Hindlimb muscle (tissue), 1 donor: ENCODE measurements at regions not wholly inside any gene's neighbourhood (a gene's known extent, or its start where the extent isn't known, plus 50 kb on each side); places are given as distances from the start of the nearest gene placed in this dataset.
"Not testable (repeated sequence)": the region's sequence is repeated elsewhere in the genome, so short reads cannot be mapped to it uniquely, and the experiment has no call there.

ENCODE experiments used
- DNase-seq: peaks from one replicate; pipeline ENCODE4 v3.0.0-alpha.2; 2013

GRCh38 chrX:76774912-76775311, 347.4 kb downstream of the MAGEE1 start:
- not testable (repeated sequence) for DNase-seq

GRCh38 chrX:76796311-76796710, 368.8 kb downstream of the MAGEE1 start:
- no peak for DNase-seq

- peak; percentile 19 for DNase-seq
These were observed 375.2 kb downstream of the MAGEE1 start for GRCh38 chrX:76802708-76803107.

- DNase-seq = no peak
These were observed 388.2 kb downstream of the MAGEE1 start for GRCh38 chrX:76815754-76816153.

- DNase-seq = not testable (repeated sequence)
These were observed 389.8 kb downstream of the MAGEE1 start for GRCh38 chrX:76817279-76817678.

- DNase-seq = no peak
These were observed 393.8 kb downstream of the MAGEE1 start for GRCh38 chrX:76821276-76821675.

GRCh38 chrX:76827672-76828071, 400.2 kb downstream of the MAGEE1 start:
- DNase-seq = no peak

GRCh38 chrX:76840902-76841301, 413.4 kb downstream of the MAGEE1 start:
- DNase-seq = not testable (repeated sequence)

GRCh38 chrX:76850851-76851250, 423.3 kb downstream of the MAGEE1 start:
- DNase-seq = no peak

GRCh38 chrX:76862509-76862908, 435.0 kb downstream of the MAGEE1 start:
- no peak for DNase-seq

- DNase-seq = no peak
These were observed 466.4 kb downstream of the MAGEE1 start for GRCh38 chrX:76893930-76894329.

GRCh38 chrX:76915836-76916235, 488.3 kb downstream of the MAGEE1 start:
- DNase-seq = no peak

GRCh38 chrX:76918033-76918432, 490.5 kb downstream of the MAGEE1 start:
- DNase-seq = no peak

GRCh38 chrX:76919761-76920160, 492.3 kb downstream of the MAGEE1 start:
- no peak for DNase-seq

- no peak for DNase-seq
These were observed 493.1 kb downstream of the MAGEE1 start for GRCh38 chrX:76920607-76921006.

- peak; percentile 6 for DNase-seq
These were observed 493.7 kb downstream of the MAGEE1 start for GRCh38 chrX:76921176-76921575.

GRCh38 chrX:76922100-76922499, 494.6 kb downstream of the MAGEE1 start:
- no peak for DNase-seq

GRCh38 chrX:76924616-76925015, 497.1 kb downstream of the MAGEE1 start:
- not testable (repeated sequence) for DNase-seq

GRCh38 chrX:76931518-76931917, 504.0 kb downstream of the MAGEE1 start:
- DNase-seq = no peak

- no peak for DNase-seq
These were observed 489.7 kb upstream of the FGF16 start for GRCh38 chrX:76957485-76957884.

- no peak for DNase-seq
These were observed 475.5 kb upstream of the FGF16 start for GRCh38 chrX:76971393-76972376.

GRCh38 chrX:76977452-76977851, 469.7 kb upstream of the FGF16 start:
- DNase-seq = no peak

- DNase-seq = no peak
These were observed 459.8 kb upstream of the FGF16 start for GRCh38 chrX:76987381-76987780.

GRCh38 chrX:76996641-76997040, 450.5 kb upstream of the FGF16 start:
- no peak for DNase-seq
